ENCODE measurements at regions not wholly inside any gene's neighbourhood (a gene's known extent, or its start where the extent isn't known, plus 50 kb on each side); places are given as distances from the start of the nearest gene placed in this dataset.

- TF ChIP-seq CTCF (IDR thresholded peaks at IDR 0.05) = no peak
- no peak for TF ChIP-seq POLR2A (IDR thresholded peaks at IDR 0.05)
These were observed 108.2 kb upstream of the GALNT5 start for GRCh38 chr2:157149270-157149669.

All from testis (tissue), 2 donors.